Stomach (tissue), 4 donors: ENCODE measurements at regions not wholly inside any gene's neighbourhood (a gene's known extent, or its start where the extent isn't known, plus 50 kb on each side); places are given as distances from the start of the nearest gene placed in this dataset.

Experiments used
- CTCF ChIP-seq, 7 experiments: fragments of 450-650 bp in 4 of 7; fragments of 200-600 bp in 3 of 7; sonication (generic) in 3 of 7; IDR thresholded peaks; one replicate each; pipeline ENCODE4 v1.5.1; 2016 to 2019; ENCODE audit warnings: antibody characterized with exemption in 7 of 7, control low read depth in 2 of 7, mild to moderate bottlenecking in 1 of 7
- EP300 ChIP-seq: sonication (generic); formaldehyde crosslinking; IDR thresholded peaks from one replicate; pipeline ENCODE4 v1.6.1; 2017; ENCODE audit warnings: antibody characterized with exemption
- POLR2A ChIP-seq, 4 donors: fragments of 450-650 bp; IDR thresholded peaks; one replicate each; pipeline ENCODE4 v1.6.1; 2016; ENCODE audit warnings: antibody characterized with exemption in 4 of 4, control low read depth in 2 of 4, mild to moderate bottlenecking in 1 of 4, moderate library complexity in 1 of 4
- POLR2AphosphoS5 ChIP-seq, 3 donors: sonication (generic); formaldehyde crosslinking; IDR thresholded peaks; one replicate each; pipeline ENCODE4 v1.6.1; 2016; ENCODE audit warnings: antibody characterized with exemption in 3 of 3

GRCh38 chr5:2633992-2634391 is 117.5 kb downstream of the IRX2 start:
- TF ChIP-seq CTCF (IDR thresholded peaks at IDR 0.05), result no peak
- TF ChIP-seq POLR2A (IDR thresholded peaks at IDR 0.05), result no peak
- TF ChIP-seq POLR2AphosphoS5 (IDR thresholded peaks at IDR 0.05), result no peak
- TF ChIP-seq EP300, result no peak
